Stimulated activated CD4-positive, alpha-beta T cell treated with anti-CD3 and anti-CD28 coated beads, Interleukin-2, amount 100 ng/mL, for 24 hours (primary cell): ENCODE measurements at regions not wholly inside any gene's neighbourhood (a gene's known extent, or its start where the extent isn't known, plus 50 kb on each side); places are given as distances from the start of the nearest gene placed in this dataset.
"Not testable (repeated sequence)": the region's sequence is repeated elsewhere in the genome, so short reads cannot be mapped to it uniquely, and the experiment has no call there.

Experiments
- DNase-seq, 2 donors: peaks; one replicate each; pipeline ENCODE4 v3.0.0-alpha.2; 2020

DNA sequence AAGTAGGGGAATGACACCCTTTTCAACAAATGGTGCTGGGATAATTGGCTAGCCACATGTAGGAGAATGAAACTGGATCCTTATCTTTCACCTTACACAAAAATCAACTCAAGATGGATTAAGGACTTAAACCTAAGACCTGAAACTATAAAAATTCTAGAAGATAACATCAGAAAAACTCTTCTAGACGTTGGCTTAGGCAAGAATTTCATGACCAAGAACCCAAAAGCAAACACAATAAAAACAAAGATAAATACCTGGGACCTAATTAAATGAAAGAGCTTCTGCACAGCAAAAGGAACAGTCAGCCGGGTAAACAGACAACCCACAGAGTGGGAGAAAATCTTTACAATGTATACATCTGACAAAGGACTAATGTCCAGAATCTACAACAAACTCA is 345.5 kb downstream of the GPD2 start:
- DNase-seq: not testable (repeated sequence)

DNA sequence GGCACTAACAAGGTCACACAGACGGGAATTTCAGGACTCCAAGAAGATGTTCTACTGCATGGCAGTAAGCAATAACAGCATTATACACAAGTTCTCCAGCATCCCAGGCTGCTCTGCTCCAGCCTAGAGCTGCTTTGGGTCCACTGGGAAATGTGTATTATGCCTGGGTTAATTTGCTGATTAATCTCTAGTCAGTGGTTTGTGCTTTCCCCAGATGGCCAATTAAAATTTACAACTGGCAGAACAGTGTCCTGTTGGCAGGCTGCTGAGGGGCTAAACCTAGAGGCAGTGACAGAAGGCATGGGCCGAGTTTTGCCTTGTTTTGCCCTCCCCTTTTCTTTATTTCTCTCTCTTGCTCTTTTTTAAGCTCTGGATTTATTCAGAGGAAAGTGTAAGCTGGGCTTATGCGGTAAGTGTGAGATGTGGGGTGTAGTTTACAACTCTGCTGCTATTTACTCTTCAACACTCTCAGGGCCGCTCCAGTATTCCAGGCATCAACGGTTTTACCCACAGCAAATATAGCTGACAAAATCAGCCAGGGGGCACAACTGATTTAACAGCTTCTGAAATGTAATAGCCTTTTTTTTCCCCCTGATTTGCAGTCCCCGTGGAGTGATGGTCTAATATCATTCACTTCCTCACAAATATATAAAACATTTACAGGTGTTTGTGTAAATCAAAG is 348.0 kb downstream of the GPD2 start:
- no peak for DNase-seq

DNA sequence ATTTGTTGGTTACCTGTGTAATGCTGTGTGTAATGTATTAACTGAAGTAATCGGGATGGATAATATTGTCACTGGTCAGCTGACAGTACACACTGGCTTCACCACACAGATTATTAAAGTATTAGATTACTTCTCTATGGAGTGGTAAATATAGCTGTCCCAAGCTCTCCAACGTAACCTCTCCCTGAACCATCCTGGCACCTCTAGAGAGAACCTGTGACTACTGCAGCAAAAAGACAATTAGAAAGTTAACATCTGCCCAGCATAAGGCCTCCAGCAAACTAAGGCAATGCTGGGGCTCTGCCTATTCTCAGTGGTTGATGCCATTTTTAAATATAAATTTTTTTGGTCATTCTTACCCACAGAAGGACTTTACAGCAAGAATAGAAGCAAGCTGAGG is 351.3 kb downstream of the GPD2 start:
- DNase-seq: no peak

DNA sequence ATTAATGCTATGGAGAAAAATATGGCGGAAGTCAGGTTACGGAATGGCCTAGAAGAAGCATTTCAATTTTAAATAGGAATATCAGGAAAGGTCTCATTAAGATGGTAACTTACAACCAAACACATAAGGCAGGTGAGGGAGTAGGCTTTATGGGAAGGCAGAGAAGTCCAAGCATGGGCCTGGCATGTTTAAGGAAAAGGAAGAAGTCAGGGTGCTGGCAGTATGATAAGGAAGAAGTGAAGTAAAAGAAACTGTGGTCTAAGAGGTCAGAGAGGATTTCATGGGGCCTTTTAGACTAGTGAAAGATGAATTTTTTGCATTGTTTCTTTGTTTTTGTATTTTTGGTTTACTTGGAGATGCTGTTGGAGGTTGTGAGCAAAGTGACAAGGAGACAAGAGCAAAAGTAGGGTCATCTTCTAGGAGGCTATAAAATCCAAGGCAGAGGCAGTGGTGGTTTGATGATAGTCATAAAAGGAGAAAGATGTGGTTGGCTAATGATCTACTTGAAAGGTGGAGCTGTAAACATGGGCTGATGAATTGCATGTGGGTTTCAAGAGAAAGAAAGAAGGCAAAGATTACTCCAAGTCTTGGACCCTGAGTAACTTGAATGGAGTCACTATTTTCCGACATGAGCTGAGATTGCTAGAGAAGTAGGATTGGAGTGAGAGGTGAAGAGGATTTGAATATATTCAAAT is 354.3 kb downstream of the GPD2 start:
- DNase-seq: no peak

DNA sequence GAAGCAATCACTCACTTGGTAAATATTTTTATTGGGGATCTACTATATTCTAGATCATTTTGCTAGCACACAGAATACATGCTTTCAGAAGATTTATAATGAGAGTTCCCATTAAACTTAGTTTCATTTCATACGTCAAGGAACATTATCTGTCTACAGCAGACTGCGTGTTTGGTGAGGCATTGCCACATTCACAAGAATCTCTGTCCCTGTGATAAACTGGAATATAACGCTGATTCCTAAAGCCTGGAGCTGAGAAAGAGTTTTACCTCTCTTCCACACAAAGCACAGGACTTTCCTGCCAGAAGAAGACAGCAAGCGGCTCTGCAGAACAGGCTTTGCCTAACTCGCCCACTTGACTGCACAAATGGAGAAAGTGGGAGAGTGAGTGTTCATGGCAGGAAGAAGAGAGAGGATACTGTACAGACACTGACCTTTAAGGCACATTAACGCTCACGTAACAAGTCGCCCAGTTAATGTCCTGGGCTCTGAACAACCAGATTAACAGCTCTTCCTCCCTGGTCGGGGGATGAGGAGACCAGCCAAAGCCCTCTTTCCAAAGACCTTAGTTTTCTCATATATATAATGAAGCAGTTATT is 356.2 kb downstream of the GPD2 start:
- DNase-seq: no peak

DNA sequence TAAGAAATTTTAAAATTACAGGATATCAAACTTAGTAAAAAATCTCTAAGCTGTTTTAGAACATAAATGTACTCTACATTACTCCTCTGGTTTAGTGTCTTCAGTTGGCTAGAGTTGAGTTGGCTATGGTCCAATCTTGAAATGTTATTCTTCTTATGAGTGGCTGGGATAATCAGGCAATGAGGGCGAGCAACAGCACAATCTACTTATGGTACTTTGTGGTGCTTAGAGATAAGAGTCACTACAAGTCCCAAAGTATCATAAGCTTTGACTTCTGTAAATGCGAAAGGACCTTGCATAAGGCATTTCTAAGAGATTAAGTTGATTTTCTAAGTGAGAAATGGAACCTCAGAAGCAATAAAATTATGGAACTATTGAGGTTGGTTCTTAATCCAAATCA is 361.7 kb downstream of the GPD2 start:
- DNase-seq: no peak

DNA sequence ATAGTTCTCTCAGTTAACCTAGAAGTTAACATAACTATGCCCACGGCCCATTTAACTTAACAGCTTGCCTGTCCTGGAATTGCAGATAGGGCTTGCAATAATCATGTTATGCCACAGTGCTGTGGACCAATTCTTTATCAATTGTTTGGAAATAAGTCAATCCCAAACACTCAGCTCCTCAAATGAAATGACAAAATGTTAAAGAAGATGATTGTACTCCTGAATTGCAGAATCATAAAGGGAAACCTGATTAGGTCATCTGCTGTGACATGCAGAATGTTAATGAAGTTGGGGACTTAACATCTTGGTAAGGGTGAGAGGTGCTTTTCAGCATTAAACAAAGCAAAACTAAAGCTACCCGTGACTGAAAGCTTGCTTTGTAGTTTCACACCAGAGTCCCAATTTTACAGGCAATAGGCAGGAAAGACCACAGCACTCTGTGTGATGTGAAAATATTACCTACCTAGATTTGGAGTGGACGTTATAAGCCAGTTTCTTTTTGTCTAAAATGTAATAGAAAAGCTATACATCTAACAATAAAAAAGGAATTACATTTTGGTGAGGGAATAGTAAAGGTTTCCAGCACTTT is 364.0 kb downstream of the GPD2 start:
- DNase-seq: no peak

DNA sequence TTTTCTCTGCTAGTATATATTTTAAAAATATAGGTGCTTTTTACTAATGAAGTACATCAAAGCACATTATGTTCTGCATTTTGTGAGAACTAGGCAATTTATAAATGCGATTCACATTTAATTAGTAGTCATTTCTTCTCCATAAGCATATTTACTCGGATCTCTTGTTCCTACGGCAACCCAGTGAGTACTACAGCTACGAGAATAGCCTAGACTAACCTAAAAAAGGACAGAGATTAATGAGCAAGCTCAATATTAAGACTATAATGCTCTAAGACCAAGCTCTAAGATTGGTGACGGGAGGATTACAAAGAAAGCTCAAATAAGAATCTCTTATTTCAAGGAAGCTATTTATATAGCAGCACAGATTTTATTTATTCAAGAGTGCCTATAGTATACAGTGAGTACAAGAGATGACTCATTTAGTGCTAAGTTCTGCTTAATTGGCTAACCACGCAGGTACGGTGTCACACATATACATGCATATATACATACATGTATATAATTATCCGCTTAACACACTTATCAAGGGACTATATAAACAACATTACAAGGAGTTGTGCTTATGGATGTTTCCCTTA is 364.7 kb downstream of the GPD2 start:
- DNase-seq: no peak

DNA sequence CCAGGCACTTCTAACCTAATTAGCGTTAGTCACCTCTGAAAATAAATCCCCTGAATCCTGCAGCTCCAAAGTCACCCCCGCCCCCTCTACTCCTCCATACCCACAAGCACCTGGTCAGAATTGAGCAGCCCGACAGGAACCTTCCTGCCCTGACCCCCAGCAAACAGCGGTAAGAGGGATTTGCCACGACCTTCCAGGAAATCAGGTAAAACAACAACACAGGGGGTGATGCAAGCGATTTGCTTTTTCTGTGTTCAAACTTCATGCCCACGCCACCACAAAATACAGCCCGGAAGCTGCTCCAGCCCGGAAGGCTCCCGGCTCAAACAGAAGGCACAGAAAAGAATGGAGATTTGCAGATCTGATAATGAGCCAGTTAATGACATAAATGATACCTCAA is 367.1 kb downstream of the GPD2 start:
- no peak for DNase-seq

DNA sequence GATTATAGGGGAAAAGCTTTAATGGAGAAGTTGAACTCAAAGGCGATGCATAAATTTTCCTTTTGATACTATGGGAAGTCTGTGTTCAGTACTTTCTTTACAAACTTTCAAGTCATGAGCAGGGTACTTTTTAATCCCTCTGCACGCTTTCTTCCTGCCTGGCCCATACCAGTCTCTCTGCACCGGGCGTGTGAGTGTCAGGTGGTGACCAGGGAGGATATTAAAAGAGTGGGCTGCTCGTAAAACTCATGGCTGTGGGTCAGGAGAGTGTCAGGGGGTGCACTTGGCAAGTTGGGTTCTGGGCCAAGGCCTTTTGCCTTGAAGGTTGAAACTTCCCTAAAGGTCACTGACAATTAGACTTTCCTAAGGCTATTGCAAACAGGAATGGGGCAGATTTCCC is 367.8 kb downstream of the GPD2 start:
- no peak for DNase-seq

DNA sequence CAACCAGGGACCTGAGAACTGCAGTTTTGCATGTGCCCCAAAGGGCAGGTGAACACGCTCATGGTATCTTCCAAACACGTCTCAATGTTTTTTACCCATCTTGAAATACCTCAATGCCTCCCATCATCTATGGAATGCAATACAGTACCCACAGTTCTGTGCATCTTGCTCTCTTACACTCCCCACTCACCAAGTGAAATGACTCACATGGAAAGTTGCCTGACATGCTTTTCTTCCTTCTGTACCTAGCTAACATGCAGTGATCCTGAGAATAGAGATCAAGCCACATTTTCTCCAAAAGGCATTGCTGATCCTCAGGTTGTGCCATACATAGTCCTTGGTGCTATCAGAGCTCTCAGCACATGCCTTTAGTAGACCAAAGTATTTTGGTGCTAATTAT is 373.9 kb downstream of the GPD2 start:
- no peak for DNase-seq

DNA sequence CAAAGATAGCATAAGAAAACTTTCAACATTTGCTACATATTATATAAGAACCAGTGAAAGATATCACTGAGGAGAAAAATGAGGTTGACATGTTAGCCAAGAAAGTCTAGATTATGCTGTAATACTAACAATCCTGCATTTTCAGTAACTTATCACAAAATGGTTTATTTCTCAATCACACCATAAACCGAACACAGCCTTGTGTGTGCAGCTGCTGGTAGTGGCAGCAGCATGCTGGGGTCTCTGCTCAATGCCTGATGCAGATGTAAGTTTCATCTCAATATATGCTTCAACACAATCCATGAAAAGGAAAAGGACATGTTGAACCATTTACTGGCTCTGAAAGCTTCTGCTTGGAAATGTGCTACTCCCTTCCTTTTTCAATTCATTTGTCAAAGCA is 376.3 kb downstream of the GPD2 start:
- DNase-seq: no peak

DNA sequence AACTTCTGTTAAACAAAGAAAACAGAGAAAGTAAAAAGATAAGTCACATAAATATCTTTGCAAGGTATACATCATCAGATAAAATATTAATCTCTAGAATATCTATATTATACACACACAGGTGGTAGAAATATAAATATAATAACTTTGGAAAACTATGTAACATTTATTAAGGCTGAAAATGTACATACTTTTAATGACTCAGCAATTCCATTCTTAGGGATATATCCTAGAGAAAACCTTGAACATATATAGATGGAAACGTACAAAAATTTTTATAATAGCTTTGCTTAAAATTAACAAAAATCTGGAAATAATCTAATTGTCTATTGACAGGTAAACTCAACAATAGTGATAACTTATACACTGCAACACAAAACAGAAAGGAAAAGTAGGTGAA is 381.3 kb downstream of the GPD2 start:
- no peak for DNase-seq

DNA sequence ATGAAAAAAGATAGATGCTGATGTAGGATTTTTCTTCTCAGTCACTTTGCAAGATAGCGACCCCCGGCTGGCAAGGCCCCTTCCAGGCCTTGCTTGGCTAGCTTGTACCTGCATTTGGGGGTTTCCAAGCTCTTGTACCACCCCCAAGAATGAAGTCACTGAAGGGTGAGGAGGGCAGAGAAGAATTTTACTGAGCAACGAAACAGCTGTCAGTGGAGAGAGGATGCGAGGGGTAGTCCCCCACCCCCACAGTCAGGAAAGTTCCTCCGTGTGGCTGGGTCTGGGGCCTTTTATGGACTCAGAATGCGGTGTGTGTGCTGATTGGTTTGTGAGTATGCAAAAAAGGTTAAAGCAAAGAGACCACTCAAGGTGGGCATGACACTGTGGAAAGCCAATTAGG is 382.0 kb downstream of the GPD2 start:
- DNase-seq: no peak

DNA sequence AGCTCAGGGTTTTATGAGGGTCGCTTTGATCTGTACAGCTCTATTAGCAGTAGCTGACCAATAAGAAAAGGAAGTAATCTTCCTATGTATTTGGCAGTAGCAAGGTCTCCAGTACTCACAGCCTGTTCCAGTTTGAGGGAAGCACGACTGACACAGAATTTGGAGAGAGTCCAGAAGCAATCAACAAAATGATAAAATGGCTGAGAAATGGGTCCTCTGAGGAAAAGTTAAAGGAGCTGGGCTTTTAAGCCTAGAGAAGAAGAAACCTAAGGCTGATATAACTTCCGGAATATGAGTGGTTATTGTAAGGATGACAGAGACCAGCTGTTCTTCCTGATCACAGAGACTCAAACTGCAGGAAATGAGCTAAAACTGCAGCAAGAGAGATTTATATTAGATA is 382.8 kb downstream of the GPD2 start:
- no peak for DNase-seq

DNA sequence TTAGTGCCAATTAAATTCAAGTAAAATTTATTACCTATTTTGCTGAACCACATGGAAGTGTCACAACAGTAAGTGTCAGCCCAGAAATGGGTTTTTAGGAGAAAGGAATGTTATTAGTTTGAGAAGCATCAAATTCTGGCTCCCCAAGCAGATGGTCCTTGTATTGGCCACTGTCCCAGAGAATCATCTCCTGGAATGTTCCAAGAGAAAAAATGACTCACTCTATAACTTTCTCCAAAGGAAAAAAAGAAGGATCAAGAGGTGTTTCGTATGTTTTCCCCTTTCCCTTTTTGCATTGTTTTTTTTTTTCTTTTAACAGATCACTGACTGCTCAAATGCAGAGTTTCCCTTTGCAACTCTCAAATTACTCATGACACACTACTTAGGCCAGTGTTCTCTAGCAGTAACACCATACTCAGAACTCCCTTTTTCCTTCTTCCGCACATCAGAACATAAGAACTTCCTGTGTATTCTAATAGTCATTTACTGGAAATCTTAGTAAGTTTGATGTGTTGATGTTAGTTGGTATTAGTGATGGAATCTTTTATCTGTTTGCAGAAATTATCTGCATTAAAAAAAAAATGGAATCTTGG is 390.3 kb downstream of the GPD2 start:
- DNase-seq: no peak

DNA sequence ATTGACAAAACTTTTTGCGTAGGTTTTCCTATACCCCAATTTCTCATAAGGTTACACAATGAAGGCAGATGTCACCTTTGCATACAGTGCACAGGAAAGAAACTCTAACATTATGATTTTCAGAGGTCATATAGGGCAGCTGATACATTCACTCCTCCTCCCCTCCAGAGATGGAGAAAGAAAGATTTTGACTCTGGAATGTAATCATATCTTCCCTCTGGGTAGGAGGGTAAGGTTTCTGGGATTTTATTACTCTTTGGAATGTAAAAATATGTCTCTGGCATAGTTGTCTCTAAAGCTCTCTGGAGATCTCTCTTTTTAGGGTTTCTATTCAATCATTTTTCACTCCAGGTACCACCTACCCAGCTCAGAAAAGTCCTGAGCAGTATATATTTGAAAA is 398.3 kb downstream of the GPD2 start:
- DNase-seq: no peak

DNA sequence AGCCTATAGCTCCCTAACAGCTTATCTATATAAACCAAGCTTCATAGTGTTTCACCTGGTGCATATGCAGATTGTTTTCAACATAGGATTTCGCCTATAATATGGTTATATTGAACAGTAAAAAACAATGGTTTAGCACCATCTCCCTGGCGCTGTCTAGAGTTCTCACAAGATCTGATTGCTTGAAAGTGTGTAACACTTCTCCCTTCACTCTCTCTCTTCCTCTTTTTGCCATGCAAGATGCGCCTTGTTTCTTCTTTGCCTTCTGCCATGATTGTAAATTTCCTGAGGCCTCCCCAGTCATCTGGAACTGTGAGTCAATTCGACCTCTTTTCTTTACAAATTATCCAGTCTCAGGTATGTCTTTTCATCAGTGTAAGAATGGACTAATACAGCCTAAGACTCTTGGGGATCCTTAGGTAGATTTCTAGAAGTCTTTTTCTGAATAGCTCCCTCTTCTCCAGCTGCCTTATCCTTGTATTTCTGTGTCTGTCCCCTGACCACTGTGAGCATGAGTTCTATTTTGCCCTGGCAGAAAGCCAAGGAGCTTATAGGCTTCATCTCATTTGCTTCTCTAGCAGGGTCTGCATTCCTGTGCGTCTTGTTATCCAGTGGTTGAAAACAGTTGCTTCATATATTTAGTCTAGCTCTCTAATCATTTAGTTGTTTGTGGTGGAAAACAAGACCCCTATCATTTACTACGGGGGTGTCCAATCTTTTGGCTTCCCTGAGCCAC is 401.6 kb downstream of the GPD2 start:
- DNase-seq: no peak

DNA sequence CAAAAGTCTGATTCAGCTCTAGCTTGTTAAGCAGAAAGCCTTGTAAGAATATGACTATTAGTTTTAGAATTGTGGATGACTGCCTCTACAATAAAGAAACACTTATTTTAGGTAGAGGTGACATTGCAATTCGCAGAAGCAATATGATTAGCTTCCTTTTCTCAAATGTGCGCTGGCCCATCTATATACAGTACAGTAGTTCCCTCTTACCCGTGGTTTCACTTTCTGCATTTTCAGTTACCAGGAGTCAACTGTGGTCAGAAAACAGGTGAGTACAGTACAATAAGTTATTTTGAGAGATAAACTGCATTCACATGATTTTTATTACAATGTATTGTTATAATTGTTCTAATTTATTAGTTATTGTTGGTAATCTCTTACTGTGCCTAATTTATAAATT is 405.1 kb downstream of the GPD2 start:
- no peak for DNase-seq

DNA sequence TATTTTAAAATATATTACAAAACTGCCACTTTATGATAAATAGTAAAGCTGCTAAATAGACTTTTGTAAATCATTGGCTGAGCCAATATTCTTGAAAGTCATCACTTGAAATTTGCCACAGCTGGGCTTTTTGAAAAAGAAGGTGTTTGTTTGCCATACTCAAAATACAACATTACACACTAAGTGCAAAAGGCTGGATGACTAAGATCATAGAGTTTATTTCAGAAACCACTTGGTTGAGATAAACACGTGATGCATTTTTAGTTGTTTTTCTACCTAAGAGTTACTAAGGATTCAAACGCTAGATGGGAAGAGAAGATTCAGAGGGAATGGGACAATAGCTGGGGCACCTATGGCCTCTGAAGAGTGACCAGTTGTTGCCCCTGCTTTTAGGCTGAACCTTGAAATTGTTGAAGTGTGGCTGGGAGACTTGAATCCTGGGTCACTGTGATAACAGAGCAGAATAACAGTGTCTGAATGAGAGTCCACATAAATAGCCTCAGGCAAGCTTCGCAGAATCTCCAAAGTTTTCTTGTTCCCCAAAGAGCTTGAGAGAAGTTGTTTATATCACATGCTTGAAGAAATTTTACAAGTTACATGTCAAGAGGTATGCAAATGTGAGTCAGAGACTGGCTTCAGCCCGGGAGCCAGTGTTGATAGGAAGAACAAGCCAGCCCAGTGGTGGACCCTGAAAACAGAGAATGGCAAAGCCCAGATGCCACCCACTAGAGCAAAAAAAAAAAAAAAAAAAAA is 409.8 kb downstream of the GPD2 start:
- DNase-seq: no peak

DNA sequence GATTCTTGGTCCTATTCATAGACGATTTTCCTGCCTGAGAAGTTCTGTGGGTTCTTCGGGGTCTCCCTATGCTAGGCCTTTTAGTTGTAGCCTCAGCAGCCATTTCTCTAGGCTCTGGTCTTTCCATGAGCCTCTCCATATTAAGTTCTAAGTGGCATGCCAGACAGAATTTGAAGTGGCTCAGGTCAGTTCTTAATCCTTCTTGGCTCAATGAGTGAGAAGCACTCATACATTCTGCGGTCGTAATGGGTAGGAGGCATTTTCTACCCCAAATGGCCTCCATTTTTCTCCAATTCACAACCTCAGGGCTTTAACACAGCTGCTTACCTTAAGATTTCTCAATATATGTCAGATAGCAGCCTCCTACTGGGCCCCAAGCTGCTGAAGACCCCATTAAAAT is 405.3 kb upstream of the GALNT5 start:
- DNase-seq: no peak

DNA sequence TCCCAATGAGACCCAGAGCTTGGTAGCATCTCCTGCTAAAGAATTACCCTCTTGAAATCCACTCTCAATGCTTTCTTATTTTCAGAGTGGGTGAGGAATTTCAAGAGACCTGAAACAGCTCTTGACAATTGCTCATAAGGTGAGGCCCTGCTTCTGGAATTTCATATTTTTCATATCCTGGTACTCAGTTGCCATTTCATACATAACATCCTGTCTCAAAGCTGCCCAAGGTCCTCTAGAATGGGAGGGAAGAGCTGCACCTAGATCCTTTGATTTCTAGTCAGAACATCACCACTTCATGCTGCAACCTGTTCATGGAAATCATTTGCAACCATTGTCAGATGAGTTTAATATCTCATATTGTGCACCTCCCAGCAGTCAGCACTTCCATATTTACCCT is 404.8 kb upstream of the GALNT5 start:
- DNase-seq: no peak
